Ovary (tissue), 3 donors: ENCODE measurements at regions not wholly inside any gene's neighbourhood (a gene's known extent, or its start where the extent isn't known, plus 50 kb on each side); places are given as distances from the start of the nearest gene placed in this dataset.

Source experiments
- EP300 ChIP-seq: sonication (generic); formaldehyde crosslinking; IDR thresholded peaks from one replicate; pipeline ENCODE4 v1.6.1; 2017; ENCODE audit warnings: antibody characterized with exemption
- POLR2A ChIP-seq: fragments of 450-650 bp; IDR thresholded peaks from one replicate; pipeline ENCODE4 v1.6.1; 2017; ENCODE audit warnings: antibody characterized with exemption, mild to moderate bottlenecking, moderate library complexity
- TF ChIP-seq, protein P1 (sequence below), 3 donors: fragments of 450-650 bp in 2 of 3; fragments of 200-600 bp in 1 of 3; IDR thresholded peaks; one replicate each; pipeline versions ENCODE4 v1.5.1 to v1.8.0; 2016 to 2022; ENCODE audit warnings: antibody characterized with exemption in 3 of 3, mild to moderate bottlenecking in 1 of 3
- donor health status: DM: no; HTN: no; CAD: no.

DNA sequence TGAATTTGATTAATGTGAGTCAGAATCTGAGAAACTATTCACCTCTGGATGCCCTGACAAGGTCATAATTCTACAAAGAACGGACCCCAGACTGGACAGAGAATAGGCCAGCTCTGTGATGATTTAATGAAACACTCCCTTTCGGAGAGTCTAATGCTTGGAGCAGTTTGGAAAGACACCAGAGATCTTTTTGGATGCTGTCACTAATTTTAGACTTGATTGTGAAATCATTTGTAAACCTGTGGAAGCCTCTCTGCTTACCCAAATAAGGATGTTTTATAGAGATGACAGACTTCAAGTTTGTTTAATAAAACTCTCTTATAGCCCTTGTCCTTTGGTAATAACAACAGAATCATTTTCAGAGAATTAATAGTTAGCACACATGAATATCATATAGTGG, 83.5 kb downstream of the MYL12B start:
- no peak for TF ChIP-seq EP300
- TF ChIP-seq, protein P1, sequence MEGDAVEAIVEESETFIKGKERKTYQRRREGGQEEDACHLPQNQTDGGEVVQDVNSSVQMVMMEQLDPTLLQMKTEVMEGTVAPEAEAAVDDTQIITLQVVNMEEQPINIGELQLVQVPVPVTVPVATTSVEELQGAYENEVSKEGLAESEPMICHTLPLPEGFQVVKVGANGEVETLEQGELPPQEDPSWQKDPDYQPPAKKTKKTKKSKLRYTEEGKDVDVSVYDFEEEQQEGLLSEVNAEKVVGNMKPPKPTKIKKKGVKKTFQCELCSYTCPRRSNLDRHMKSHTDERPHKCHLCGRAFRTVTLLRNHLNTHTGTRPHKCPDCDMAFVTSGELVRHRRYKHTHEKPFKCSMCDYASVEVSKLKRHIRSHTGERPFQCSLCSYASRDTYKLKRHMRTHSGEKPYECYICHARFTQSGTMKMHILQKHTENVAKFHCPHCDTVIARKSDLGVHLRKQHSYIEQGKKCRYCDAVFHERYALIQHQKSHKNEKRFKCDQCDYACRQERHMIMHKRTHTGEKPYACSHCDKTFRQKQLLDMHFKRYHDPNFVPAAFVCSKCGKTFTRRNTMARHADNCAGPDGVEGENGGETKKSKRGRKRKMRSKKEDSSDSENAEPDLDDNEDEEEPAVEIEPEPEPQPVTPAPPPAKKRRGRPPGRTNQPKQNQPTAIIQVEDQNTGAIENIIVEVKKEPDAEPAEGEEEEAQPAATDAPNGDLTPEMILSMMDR (IDR thresholded peaks at IDR 0.05) = no peak
- no peak for TF ChIP-seq POLR2A
